ENCODE measurements at regions not wholly inside any gene's neighbourhood (a gene's known extent, or its start where the extent isn't known, plus 50 kb on each side); places are given as distances from the start of the nearest gene placed in this dataset.

- no peak for DNase-seq
These were observed 1550.8 kb upstream of the PIK3C3 start for GRCh38 chr18:40404284-40404683.

GRCh38 chr18:40402052-40402451 is 1553.0 kb upstream of the PIK3C3 start:
- no peak for DNase-seq

DNA sequence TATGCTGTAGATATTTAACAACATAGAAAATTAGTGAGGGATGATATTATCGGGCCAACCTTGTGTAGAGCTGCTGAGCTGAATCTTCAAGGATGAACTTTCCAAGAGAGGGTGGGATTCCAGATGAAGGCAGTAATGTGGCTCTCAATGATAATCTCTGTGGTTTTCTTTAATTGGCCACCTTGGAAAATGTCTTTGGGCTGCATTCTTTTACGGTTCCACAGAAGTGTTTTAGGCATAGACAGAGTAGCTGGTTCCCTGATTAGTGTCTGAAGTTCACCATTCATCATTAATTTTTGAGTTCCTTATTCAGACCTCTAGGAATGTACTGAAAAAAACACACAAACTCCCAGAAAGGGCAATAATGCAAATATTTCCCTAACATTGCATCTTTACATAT is 1566.9 kb upstream of the PIK3C3 start:
- DNase-seq: no peak

- no peak for DNase-seq
These were observed 1567.8 kb upstream of the PIK3C3 start for GRCh38 chr18:40387130-40387787.

DNA sequence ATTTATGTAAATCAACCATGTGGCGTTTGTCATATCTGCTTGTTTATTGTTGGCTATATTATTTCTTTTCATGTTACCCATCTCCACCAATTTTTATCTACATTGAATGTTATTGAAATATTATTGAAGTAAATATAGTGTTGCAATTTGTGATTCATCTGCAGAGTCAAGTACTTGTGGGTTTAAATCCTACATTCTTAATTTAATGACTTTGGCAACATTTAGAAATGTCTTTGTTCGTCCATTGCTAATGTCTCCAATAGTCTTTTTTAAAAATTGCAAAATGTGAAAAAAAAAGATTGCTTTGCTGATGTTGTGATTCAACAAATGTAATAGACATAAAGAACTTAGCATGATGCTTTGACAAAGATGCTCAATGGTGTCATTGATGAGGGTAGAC is 1572.8 kb upstream of the PIK3C3 start:
- no peak for DNase-seq

- DNase-seq: no peak
These were observed 1574.2 kb upstream of the PIK3C3 start for GRCh38 chr18:40380686-40381439.

DNA sequence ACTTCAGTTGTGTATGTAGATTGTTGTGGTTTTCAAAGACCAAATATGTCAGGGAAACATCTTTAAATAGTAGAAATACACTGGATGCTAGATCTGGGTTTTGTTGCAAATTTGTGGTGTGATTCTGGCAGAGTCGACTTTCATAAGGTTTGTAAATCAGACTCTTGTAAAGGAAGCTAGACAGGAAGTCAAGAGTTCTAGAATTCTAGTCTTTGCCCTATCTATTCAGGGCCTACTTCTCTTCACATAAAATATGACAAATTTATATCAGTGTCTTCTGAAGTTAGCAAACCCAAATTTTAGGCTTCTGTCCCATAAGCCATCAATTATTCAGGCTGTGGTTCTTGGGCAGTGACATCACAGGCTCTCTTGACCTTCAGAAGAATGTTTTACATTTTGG is 1579.2 kb upstream of the PIK3C3 start:
- DNase-seq: no peak

GRCh38 chr18:40371673-40372072 is 1583.4 kb upstream of the PIK3C3 start:
- no peak for DNase-seq

- no peak for DNase-seq
These were observed 1587.5 kb upstream of the PIK3C3 start for GRCh38 chr18:40367576-40367975.

- no peak for DNase-seq
These were observed 1588.5 kb upstream of the PIK3C3 start for GRCh38 chr18:40366521-40366920.

DNA sequence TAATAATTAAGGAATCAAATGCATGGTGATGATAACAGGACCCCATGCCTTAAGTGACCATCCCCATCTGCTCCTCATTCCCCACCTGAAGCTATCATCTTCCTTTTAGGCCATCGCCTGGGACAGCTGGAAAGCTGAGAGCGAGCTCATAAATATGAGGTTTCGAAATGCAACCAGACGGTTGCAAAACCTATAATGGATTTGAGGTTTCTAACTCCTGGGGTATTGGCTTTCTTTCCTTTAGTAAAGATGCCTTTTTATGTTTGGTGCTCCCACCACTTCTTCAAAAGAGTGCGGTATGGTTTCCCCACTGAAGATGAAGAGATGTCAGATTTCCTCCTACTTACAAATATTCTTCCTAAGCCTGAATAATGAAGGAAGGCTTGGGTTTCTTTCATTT is 1589.5 kb upstream of the PIK3C3 start:
- DNase-seq: no peak

DNA sequence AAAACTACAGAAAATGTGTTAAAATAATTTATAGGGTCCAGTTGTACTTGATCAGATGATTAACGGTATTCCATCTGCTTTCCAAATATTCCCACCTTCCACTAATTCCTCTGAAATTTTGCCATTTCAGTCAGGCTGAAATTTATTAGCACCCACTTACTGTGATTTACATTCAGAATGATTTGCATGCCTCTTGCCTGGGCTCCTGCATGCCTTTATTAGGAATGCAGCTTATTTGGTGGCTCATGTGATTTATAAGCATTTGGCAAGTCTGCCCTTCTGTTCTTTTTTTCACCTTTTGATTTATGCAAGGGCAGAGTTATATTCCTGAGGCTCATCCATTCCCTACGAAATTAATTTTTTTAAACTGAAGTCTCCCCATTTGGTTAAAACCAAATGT is 1594.5 kb upstream of the PIK3C3 start:
- DNase-seq: no peak

DNA sequence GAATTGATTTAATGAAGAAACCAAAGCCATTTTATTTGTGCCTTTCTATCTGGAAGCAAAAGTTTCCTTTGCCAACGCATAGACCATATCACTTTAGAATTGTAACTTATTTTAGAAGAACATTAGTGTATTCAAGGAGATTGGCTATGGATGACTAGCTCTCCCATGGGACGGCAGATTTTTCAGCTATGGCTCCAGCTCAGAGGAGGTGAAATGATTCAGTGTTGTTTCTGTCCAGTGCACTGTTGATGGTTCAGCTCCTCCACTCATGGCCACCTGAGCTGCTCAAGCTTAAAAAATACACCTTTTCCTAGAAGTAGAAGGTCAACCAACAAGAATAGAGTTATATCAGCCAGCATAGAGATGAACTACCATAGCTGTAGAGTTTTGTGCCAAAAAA is 1597.5 kb upstream of the PIK3C3 start:
- DNase-seq: no peak

DNA sequence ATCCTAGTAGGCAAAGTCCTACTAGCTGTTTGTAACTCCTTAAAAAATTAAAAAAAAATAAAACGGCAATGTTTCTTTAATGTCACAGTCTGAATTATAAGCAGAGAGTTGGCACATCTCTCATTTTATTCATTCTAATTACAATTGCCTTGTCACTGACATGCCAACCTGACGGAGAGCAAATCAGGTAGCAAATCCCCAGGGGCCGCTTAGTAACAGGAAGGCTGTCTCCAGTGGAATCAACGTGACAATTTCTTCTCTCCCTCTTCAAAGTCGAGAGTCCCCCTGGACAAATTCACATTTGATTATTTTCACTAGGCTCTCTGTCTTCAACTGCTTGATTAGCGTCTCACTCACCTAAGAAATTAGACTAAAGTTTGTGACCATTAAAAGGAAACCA is 1598.9 kb upstream of the PIK3C3 start:
- no peak for DNase-seq

- DNase-seq: no peak
These were observed 1599.3 kb upstream of the PIK3C3 start for GRCh38 chr18:40355726-40356125.

- DNase-seq: no peak
These were observed 1606.8 kb upstream of the PIK3C3 start for GRCh38 chr18:40348196-40348595.

- no peak for DNase-seq
These were observed 1607.8 kb upstream of the PIK3C3 start for GRCh38 chr18:40347261-40347660.

DNA sequence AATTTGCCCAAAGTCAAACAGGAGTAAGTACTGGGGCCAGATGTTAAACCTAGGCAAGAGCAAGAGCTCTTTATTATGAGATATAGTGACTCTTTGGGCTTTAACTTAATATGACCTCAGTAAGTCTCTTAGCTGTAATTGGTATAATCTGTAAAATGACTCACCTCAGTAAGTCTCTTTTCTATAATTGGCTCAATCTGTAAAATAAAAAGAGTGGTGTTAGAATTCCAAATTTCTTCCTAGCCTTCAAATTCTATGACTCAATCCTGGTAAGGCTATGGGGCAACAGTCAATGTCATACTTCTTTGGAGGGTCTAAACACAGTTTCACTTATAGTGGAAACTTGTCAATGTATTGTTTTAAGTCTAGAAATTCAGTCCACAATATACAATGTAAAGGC is 1608.9 kb upstream of the PIK3C3 start:
- DNase-seq: no peak

GRCh38 chr18:40341701-40342100 is 1613.3 kb upstream of the PIK3C3 start:
- DNase-seq: no peak

DNA sequence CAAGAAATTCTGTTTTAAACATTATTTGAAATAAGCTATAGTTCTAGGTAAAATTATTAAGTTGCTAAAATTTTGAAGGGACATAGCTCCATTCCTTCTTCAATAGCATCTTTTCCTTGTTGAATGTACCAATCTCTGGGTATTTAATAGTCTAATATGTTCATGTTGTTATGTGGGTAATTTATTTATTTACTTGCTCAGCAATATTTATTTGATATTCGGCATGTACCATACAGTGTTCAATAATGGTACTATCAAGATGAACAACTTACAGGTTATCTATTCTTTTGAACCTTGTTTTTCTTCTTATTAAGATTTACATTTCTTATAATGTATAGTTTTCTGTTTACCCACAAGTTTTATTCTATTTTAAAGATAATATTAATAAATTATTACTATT is 1616.8 kb upstream of the PIK3C3 start:
- no peak for DNase-seq

- no peak for DNase-seq
These were observed 1628.0 kb upstream of the PIK3C3 start for GRCh38 chr18:40326985-40327384.

- no peak for DNase-seq
These were observed 1629.0 kb upstream of the PIK3C3 start for GRCh38 chr18:40325988-40326387.

DNA sequence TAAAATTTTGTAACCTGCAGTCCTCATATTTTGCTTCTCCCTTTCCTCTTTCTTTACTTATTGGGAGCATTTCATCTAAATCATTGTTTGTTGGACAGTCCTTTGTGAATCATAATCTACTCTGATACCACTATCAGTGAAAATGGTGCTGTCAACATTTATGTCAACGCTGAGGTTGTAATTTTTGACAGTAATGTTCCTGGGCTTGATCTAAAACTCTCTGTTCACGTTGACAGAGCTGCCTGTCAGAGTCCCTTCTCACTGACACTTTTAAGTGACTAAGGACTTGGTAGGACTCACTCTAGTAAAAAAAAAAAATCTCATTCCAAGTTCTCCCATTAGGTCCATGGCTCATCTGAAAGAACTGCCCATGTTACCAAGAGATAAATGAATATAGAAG is 1640.8 kb upstream of the PIK3C3 start:
- no peak for DNase-seq

DNA sequence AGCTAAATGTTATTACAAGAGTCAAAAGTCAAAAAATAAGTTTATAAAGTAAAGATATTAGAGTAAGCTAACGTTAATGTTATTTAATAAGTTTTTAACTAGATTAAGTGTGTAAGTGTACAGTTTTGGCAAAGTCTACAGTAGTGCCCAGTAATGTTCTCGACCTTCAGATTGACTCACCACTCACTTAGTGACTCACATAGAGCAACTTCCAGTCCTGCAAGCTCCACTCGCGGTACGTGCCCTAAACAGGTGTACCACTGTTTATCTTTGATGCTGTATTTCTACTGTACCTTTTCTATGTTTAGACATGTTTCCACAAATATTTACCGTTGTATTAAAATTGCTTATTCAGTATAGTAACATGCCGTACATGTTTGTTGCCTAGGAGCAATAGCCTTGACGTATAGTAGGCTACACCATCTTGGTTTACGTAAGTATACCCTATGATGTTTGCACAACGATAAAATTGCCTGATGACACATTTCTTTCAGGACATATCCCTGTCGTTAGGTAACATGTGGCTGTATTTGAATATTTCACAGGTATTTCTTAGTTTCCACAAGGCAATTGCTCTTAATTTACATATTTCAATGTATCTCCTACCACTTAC is 1641.9 kb upstream of the PIK3C3 start:
- DNase-seq: no peak

Measured in NCI-H146 (cell line).